HFF-Myc (cell line): ENCODE measurements at regions not wholly inside any gene's neighbourhood (a gene's known extent, or its start where the extent isn't known, plus 50 kb on each side); places are given as distances from the start of the nearest gene placed in this dataset.

Experiments used
- DNase-seq: peaks from one replicate; pipeline ENCODE4 v3.0.0-alpha.2; 2011; ENCODE audit warnings: low read depth; ENCODE audit errors: extremely low read depth
- H3K4me3 ChIP-seq: replicated peaks from 2 replicates; pipeline ENCODE4 v1.5.1; 2011; ENCODE audit warnings: low read depth, mild to moderate bottlenecking, control low read depth, low read length
- CTCF ChIP-seq: IDR thresholded peaks from 2 replicates; pipeline ENCODE4 v1.5.1; 2012; ENCODE audit warnings: mild to moderate bottlenecking, low read depth, low read length, control low read depth; ENCODE audit errors: missing control alignments

- TF ChIP-seq CTCF, result no peak
- DNase-seq, result no peak
- no peak overlapping the region for H3K4me3 ChIP-seq
These were observed 619.0 kb upstream of the CHRM3 start for GRCh38 chr1:238767321-238767720.

GRCh38 chr1:238764779-238765178, 621.6 kb upstream of the CHRM3 start:
- no peak overlapping the region for H3K4me3 ChIP-seq
- no peak for TF ChIP-seq CTCF
- DNase-seq, result no peak

GRCh38 chr1:238753252-238753651, 633.1 kb upstream of the CHRM3 start:
- DNase-seq, result no peak
- TF ChIP-seq CTCF, result no peak
- no peak overlapping the region for H3K4me3 ChIP-seq

GRCh38 chr1:238752327-238752726, 634.0 kb upstream of the CHRM3 start:
- no peak for DNase-seq
- no peak overlapping the region for H3K4me3 ChIP-seq
- TF ChIP-seq CTCF, result no peak

- H3K4me3 ChIP-seq, result no peak overlapping the region
- TF ChIP-seq CTCF, result no peak
- DNase-seq, result no peak
These were observed 641.3 kb upstream of the CHRM3 start for GRCh38 chr1:238745069-238745468.

- no peak for DNase-seq
- TF ChIP-seq CTCF, result no peak
- H3K4me3 ChIP-seq, result no peak overlapping the region
These were observed 647.5 kb upstream of the CHRM3 start for GRCh38 chr1:238738892-238739291.

- H3K4me3 ChIP-seq, result no peak overlapping the region
- TF ChIP-seq CTCF, result no peak
- no peak for DNase-seq
These were observed 658.7 kb upstream of the CHRM3 start for GRCh38 chr1:238727670-238728069.
